Transverse colon (tissue), 4 donors: ENCODE measurements at regions not wholly inside any gene's neighbourhood (a gene's known extent, or its start where the extent isn't known, plus 50 kb on each side); places are given as distances from the start of the nearest gene placed in this dataset.

Source experiments
- POLR2A ChIP-seq: fragments of 450-650 bp; IDR thresholded peaks from one replicate; pipeline ENCODE4 v1.6.1; 2016; ENCODE audit warnings: antibody characterized with exemption, mild to moderate bottlenecking, moderate library complexity
- POLR2AphosphoS5 ChIP-seq, 3 donors: sonication (generic); formaldehyde crosslinking; IDR thresholded peaks; one replicate each; pipeline ENCODE4 v1.6.1; 2016; ENCODE audit warnings: antibody characterized with exemption in 3 of 3
- TF ChIP-seq, protein P1 (sequence below), 5 experiments: fragments of 200-600 bp in 3 of 5; fragments of 450-650 bp in 2 of 5; sonication (generic) in 3 of 5; IDR thresholded peaks; 1 replicate in 2 of 5; 2 replicates in 3 of 5; pipeline ENCODE4 v1.5.1; 2016 to 2017; ENCODE audit warnings: antibody characterized with exemption in 5 of 5, inconsistent platforms in 3 of 5, mild to moderate bottlenecking in 2 of 5, moderate library complexity in 1 of 5

- TF ChIP-seq POLR2A = no peak
- TF ChIP-seq, protein P1, sequence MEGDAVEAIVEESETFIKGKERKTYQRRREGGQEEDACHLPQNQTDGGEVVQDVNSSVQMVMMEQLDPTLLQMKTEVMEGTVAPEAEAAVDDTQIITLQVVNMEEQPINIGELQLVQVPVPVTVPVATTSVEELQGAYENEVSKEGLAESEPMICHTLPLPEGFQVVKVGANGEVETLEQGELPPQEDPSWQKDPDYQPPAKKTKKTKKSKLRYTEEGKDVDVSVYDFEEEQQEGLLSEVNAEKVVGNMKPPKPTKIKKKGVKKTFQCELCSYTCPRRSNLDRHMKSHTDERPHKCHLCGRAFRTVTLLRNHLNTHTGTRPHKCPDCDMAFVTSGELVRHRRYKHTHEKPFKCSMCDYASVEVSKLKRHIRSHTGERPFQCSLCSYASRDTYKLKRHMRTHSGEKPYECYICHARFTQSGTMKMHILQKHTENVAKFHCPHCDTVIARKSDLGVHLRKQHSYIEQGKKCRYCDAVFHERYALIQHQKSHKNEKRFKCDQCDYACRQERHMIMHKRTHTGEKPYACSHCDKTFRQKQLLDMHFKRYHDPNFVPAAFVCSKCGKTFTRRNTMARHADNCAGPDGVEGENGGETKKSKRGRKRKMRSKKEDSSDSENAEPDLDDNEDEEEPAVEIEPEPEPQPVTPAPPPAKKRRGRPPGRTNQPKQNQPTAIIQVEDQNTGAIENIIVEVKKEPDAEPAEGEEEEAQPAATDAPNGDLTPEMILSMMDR (IDR thresholded peaks at IDR 0.05) = no peak
- no peak for TF ChIP-seq POLR2AphosphoS5 (IDR thresholded peaks at IDR 0.05)
These were observed 202.9 kb downstream of the MATN1 start for GRCh38 chr1:30520476-30520875.
